Transverse colon (tissue), 3 donors: ENCODE measurements at regions not wholly inside any gene's neighbourhood (a gene's known extent, or its start where the extent isn't known, plus 50 kb on each side); places are given as distances from the start of the nearest gene placed in this dataset.

ENCODE experiments used
- POLR2A ChIP-seq: fragments of 450-650 bp; IDR thresholded peaks from one replicate; pipeline ENCODE4 v1.6.1; 2016; ENCODE audit warnings: antibody characterized with exemption, mild to moderate bottlenecking, moderate library complexity
- TF ChIP-seq, protein P1 (sequence below), 5 experiments: fragments of 200-600 bp in 3 of 5; fragments of 450-650 bp in 2 of 5; sonication (generic) in 3 of 5; IDR thresholded peaks; 1 replicate in 2 of 5; 2 replicates in 3 of 5; pipeline ENCODE4 v1.5.1; 2016 to 2017; ENCODE audit warnings: antibody characterized with exemption in 5 of 5, inconsistent platforms in 3 of 5, mild to moderate bottlenecking in 2 of 5, moderate library complexity in 1 of 5

DNA sequence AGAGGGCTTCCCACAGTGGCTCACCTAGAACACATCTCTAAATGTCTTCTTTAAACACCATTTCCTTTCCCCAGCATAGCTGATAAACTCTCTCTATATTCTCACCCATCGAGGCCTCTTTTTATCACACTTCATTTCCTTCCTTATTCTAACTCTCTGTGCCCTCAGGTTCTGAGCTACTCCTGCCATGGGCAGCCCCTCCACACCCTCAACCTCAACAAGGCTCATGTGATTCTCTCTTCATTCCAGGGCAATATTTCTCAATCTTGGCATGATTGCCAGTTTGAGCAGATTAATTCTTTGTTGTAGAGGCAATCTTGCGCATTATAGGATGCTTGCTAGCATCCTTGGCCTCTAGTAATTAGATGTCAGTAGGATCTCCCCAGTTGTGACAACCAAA is 999.1 kb downstream of the TSN start:
- TF ChIP-seq, protein P1, sequence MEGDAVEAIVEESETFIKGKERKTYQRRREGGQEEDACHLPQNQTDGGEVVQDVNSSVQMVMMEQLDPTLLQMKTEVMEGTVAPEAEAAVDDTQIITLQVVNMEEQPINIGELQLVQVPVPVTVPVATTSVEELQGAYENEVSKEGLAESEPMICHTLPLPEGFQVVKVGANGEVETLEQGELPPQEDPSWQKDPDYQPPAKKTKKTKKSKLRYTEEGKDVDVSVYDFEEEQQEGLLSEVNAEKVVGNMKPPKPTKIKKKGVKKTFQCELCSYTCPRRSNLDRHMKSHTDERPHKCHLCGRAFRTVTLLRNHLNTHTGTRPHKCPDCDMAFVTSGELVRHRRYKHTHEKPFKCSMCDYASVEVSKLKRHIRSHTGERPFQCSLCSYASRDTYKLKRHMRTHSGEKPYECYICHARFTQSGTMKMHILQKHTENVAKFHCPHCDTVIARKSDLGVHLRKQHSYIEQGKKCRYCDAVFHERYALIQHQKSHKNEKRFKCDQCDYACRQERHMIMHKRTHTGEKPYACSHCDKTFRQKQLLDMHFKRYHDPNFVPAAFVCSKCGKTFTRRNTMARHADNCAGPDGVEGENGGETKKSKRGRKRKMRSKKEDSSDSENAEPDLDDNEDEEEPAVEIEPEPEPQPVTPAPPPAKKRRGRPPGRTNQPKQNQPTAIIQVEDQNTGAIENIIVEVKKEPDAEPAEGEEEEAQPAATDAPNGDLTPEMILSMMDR (IDR thresholded peaks at IDR 0.05): no peak
- TF ChIP-seq POLR2A: no peak
